ENCODE measurements at regions not wholly inside any gene's neighbourhood (a gene's known extent, or its start where the extent isn't known, plus 50 kb on each side); places are given as distances from the start of the nearest gene placed in this dataset.

- Histone ChIP-seq H3K4me1 (no peaks in the 10 kb centered on the region), H3K27me3 (peaks cover 0 to 17% of the 10 kb centered on the region in 2 donors), H3K36me3 (no peaks in the 10 kb centered on the region), H3K9me3 (no peaks in the 10 kb centered on the region), H3K4me3 (no peak overlapping the region), H3K27ac (no peak overlapping the region)
- no peak for ATAC-seq
- no peak for TF ChIP-seq CTCF (IDR thresholded peaks at IDR 0.05)
- DNase-seq, result peak in 1 of 4 donors; percentile 59
- intact Hi-C loops (cut with DNase I), result no loop called here
Observed at GRCh38 chr7:155956977-155957376, 144.7 kb upstream of the SHH start.

- intact Hi-C loops (cut with DNase I), result no loop called here
- ATAC-seq (no peak), DNase-seq (no peak)
- H3K27ac ChIP-seq, result no peak overlapping the region
- TF ChIP-seq CTCF (IDR thresholded peaks at IDR 0.05), result no peak
- H3K9me3 ChIP-seq, result no peaks in the 10 kb centered on the region
- H3K4me1 ChIP-seq, result no peaks in the 10 kb centered on the region
- no peak overlapping the region for H3K4me3 ChIP-seq
- peaks cover 0 to 14% of the 10 kb centered on the region in 2 donors for H3K27me3 ChIP-seq
- no peaks in the 10 kb centered on the region for H3K36me3 ChIP-seq
Observed at GRCh38 chr7:155955367-155955635, 143.0 kb upstream of the SHH start.

DNA sequence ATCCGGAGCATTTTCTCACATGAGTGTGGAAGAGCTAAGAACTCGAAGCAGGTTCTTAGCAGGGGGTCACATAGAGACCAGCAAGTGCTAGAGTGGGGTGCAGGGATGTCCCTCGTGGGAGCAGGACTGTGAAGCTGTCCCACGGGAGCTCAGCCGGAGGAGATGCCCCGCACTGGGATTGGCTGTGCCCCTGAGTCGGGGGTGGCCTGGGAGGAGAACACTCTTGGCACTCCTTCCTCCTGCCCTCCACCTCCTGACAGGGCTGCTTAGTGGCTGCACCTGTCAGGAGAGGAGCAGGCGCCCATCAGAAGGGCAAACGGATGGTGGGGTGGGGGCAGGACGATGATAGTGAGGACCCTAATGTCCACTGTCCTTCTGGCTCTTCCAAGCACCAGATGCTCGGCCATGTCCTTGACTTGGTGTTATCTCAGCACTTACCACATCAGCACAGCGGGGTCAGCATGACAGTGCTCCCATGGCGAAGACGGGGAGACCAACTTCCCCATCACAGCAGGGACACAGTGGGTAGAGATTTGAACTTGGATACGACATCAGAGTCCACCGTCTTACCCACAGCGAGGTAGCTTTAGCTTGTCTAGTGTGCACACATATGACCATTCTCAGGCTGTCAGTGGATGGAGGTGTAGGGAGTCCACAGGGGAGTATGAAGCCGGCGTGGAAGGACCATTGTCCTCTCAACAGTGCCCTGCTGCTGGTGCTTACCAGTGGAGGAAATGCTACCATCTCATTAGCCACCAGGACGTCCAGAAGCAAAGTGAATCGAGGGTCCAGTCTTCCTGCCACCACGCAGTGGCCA, 142.5 kb upstream of the SHH start:
- intact Hi-C loops (cut with DNase I), result no loop called here
- ATAC-seq (no peak), DNase-seq (no peak)
- H3K4me1 ChIP-seq, result no peaks in the 10 kb centered on the region
- H3K36me3 ChIP-seq, result no peaks in the 10 kb centered on the region
- no peaks in the 10 kb centered on the region for H3K9me3 ChIP-seq
- TF ChIP-seq CTCF (IDR thresholded peaks at IDR 0.05), result no peak
- peaks cover 0 to 8% of the 10 kb centered on the region in 2 donors for H3K27me3 ChIP-seq
- no peak overlapping the region for H3K4me3 ChIP-seq
- H3K27ac ChIP-seq, result no peak overlapping the region

DNA sequence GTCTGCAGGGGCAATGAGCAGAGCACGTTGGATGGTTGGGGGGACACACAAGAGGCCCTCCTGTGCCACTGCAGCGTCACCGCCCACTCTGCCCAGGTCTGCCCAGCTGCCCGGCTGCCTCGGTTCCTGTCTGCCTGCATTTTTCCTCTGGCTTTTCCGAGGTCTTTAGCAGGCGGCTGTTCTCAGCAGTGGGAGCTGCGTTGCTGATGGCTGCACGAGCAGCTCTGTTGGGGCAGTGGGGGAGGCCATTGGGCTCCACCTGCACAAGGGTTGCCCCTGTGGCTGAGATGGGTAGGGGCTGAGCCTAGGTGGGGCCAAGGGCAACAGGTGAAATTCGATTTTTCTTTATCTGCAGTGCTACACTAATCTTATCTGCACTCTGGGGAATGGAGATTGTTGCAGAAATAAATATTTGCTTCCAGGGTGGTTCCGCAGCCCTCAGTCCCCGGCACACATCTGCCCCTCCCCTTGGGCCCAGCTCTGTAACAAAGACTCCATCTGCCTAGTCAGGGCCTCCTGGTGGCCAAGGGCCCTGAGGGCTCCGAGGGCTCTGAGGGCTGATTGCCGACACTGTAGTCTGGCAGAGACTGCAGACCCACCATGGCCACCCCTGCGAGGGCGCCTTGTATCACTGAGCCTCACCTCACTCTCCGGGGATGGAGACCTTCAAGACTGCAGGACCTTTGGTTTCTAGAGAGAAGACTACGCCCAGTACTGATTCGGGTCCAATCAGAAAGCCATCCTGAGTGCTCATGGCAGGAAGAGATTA, 141.7 kb upstream of the SHH start:
- intact Hi-C loops (cut with DNase I), result no loop called here
- ATAC-seq, result peak; percentile 36
- no peaks in the 10 kb centered on the region for H3K36me3 ChIP-seq
- H3K4me3 ChIP-seq, result no peak overlapping the region
- no peaks in the 10 kb centered on the region for H3K9me3 ChIP-seq
- peaks cover 0 to 7% of the 10 kb centered on the region in 2 donors for H3K27me3 ChIP-seq
- H3K4me1 ChIP-seq, result no peaks in the 10 kb centered on the region
- TF ChIP-seq CTCF (IDR thresholded peaks at IDR 0.05), result no peak
- peak in 1 of 4 donors; percentile 21 for DNase-seq
- no peak overlapping the region for H3K27ac ChIP-seq

- peaks cover 0 to 7% of the 10 kb centered on the region in 2 donors for H3K27me3 ChIP-seq
- H3K9me3 ChIP-seq, result no peaks in the 10 kb centered on the region
- intact Hi-C loops (cut with DNase I), result no loop called here
- no peak for TF ChIP-seq CTCF (IDR thresholded peaks at IDR 0.05)
- no peak overlapping the region for H3K4me3 ChIP-seq
- no peaks in the 10 kb centered on the region for H3K36me3 ChIP-seq
- ATAC-seq, result no peak
- no peak overlapping the region for H3K27ac ChIP-seq
- no peaks in the 10 kb centered on the region for H3K4me1 ChIP-seq
- DNase-seq, result no peak
Observed at GRCh38 chr7:155953501-155953778, 141.2 kb upstream of the SHH start.

All from left lung (tissue), 4 donors.